Natural killer cell (primary cell): ENCODE measurements at regions not wholly inside any gene's neighbourhood (a gene's known extent, or its start where the extent isn't known, plus 50 kb on each side); places are given as distances from the start of the nearest gene placed in this dataset.

ENCODE experiments used
- ATAC-seq, 3 donors: fragments of 150-1000 bp in 2 of 3; fragments of 200-7000 bp in 1 of 3; cut with Tn5 transposase; 1 replicate in 1 of 3; 2 replicates in 2 of 3; pipeline ENCODE4 v1.10.0; 2021; ENCODE audit warnings: mild to moderate bottlenecking in 2 of 3, moderate library complexity in 2 of 3
- DNase-seq, 2 donors: peaks; one replicate each; pipeline versions ENCODE4 v3.0.0 to v3.0.0-alpha.2; 2013 to 2021; ENCODE audit warnings: mixed read lengths in 1 of 2
- H3K27ac ChIP-seq: one replicate; pipeline ENCODE4 v1.5.1; 2013; ENCODE audit warnings: mild to moderate bottlenecking, low read length
- H3K27me3 ChIP-seq: one replicate; pipeline ENCODE4 v1.6.1; 2013; ENCODE audit warnings: low read length; ENCODE audit not compliant: control insufficient read depth, insufficient read depth
- H3K36me3 ChIP-seq: one replicate; pipeline ENCODE4 v1.6.1; 2013; ENCODE audit warnings: low read length; ENCODE audit not compliant: control insufficient read depth, insufficient read depth
- H3K4me1 ChIP-seq: one replicate; pipeline ENCODE4 v1.6.1; 2013; ENCODE audit warnings: low read length; ENCODE audit not compliant: control insufficient read depth, insufficient read depth
- H3K4me3 ChIP-seq: one replicate; pipeline ENCODE4 v1.5.1; 2013; ENCODE audit warnings: low read length
- H3K9me3 ChIP-seq: one replicate; pipeline ENCODE4 v1.6.1; 2013; ENCODE audit warnings: low read length; ENCODE audit not compliant: control insufficient read depth, insufficient read depth
- H3K27ac Mint-ChIP-seq, 2 donors: one replicate each; pipeline ENCODE4 v1.8.0; 2022; ENCODE audit warnings: mild to moderate bottlenecking in 2 of 2, mixed read lengths in 2 of 2, moderate library complexity in 1 of 2
- H3K27me3 Mint-ChIP-seq, 2 donors: one replicate each; pipeline ENCODE4 v1.8.0; 2022; ENCODE audit warnings: low read depth in 2 of 2, mixed read lengths in 2 of 2
- H3K36me3 Mint-ChIP-seq: one replicate; pipeline ENCODE4 v1.8.0; 2022; ENCODE audit warnings: mixed read lengths
- H3K4me1 Mint-ChIP-seq, 2 donors: one replicate each; pipeline ENCODE4 v1.8.0; 2022; ENCODE audit warnings: mixed read lengths in 2 of 2
- H3K4me3 Mint-ChIP-seq: one replicate; pipeline ENCODE4 v1.8.0; 2022; ENCODE audit warnings: mild to moderate bottlenecking, moderate library complexity, mixed read lengths
- H3K9me3 Mint-ChIP-seq, 2 donors: one replicate each; pipeline ENCODE4 v1.8.0; 2022; ENCODE audit warnings: mixed read lengths in 2 of 2
- WGBS: methylation state at CpG from one replicate; pipeline ENCODE4 v1.1.7; 2013; ENCODE audit warnings: missing lambda C conversion rate; ENCODE audit not compliant: insufficient coverage; 5-methylcytosine and 5-hydroxymethylcytosine counted together
- intact Hi-C: fragments of 100-400 bp; cut with micrococcal nuclease; formaldehyde crosslinking; loops from one replicate; pipeline ENCODE4 v1.14.2; 2022
- TF ChIP-seq, protein P1 (sequence below): fragments of 200-600 bp; IDR thresholded peaks from one replicate; pipeline ENCODE4 v1.8.0; 2022; ENCODE audit warnings: antibody characterized with exemption

GRCh38 chr3:153749070-153749610, 372.1 kb upstream of the ARHGEF26 start:
- Mint-ChIP-seq H3K27me3 (peaks cover 3 to 5% of the 10 kb centered on the region in 2 donors), H3K36me3 (no peaks in the 10 kb centered on the region), H3K4me1 (no peaks in the 10 kb centered on the region), H3K27ac (no peak overlapping the region), H3K4me3 (no peak overlapping the region), H3K9me3 (no peaks in the 10 kb centered on the region)
- no peaks in the 10 kb centered on the region for H3K36me3 ChIP-seq
- H3K4me1 ChIP-seq = no peaks in the 10 kb centered on the region
- H3K27me3 ChIP-seq = no peaks in the 10 kb centered on the region
- intact Hi-C loops = no loop called here
- no peaks in the 10 kb centered on the region for H3K9me3 ChIP-seq
- TF ChIP-seq, protein P1, sequence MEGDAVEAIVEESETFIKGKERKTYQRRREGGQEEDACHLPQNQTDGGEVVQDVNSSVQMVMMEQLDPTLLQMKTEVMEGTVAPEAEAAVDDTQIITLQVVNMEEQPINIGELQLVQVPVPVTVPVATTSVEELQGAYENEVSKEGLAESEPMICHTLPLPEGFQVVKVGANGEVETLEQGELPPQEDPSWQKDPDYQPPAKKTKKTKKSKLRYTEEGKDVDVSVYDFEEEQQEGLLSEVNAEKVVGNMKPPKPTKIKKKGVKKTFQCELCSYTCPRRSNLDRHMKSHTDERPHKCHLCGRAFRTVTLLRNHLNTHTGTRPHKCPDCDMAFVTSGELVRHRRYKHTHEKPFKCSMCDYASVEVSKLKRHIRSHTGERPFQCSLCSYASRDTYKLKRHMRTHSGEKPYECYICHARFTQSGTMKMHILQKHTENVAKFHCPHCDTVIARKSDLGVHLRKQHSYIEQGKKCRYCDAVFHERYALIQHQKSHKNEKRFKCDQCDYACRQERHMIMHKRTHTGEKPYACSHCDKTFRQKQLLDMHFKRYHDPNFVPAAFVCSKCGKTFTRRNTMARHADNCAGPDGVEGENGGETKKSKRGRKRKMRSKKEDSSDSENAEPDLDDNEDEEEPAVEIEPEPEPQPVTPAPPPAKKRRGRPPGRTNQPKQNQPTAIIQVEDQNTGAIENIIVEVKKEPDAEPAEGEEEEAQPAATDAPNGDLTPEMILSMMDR = no peak
- DNase-seq (no peak), ATAC-seq (no peak)
- H3K27ac ChIP-seq = no peak overlapping the region
- no peak overlapping the region for H3K4me3 ChIP-seq
- no CpG with 5 or more reads among the region's 1 CpG for WGBS

DNA sequence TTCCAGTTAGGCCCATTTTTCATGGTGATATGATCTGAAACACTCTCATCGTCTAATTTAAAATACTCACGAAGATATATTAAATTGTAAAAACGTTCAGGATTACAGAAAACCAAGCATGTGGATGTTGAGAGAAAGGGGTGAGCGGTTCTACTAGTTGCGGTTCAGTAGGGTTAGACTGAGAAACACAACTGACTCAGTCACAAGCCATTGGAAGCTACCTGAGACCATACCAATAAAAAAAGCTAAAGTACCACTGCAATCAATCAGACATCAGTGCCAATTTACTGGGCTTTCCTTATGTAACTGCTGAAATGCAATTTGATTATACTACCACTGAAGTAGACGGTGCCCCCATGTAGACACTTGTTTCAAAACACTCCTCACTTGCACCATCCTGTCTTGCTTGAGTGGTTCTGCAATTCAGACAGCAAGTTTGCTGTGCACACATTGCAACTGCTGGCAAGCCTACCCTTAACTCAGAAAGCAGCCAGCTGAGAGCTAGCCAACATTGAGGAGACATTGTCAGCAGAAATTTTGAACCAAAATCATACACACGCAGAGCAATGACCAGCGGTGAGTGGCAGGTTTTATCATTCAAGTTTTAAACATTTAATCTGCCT, 368.7 kb upstream of the ARHGEF26 start:
- H3K36me3 ChIP-seq = no peaks in the 10 kb centered on the region
- H3K36me3 Mint-ChIP-seq = no peaks in the 10 kb centered on the region
- WGBS = 71% methylated on average over 7 of the region's 8 CpGs
- no peak overlapping the region for H3K4me3 ChIP-seq
- H3K27ac Mint-ChIP-seq = no peak overlapping the region
- H3K4me3 Mint-ChIP-seq = no peak overlapping the region
- intact Hi-C loops = no loop called here
- no peaks in the 10 kb centered on the region for H3K4me1 Mint-ChIP-seq
- TF ChIP-seq, protein P1 = no peak
- no peak overlapping the region for H3K27ac ChIP-seq
- no peaks in the 10 kb centered on the region for H3K27me3 ChIP-seq
- no peak for DNase-seq
- H3K4me1 ChIP-seq = no peaks in the 10 kb centered on the region
- no peaks in the 10 kb centered on the region for H3K9me3 Mint-ChIP-seq
- ATAC-seq = no peak
- peaks cover 9 to 11% of the 10 kb centered on the region in 2 donors for H3K27me3 Mint-ChIP-seq
- no peaks in the 10 kb centered on the region for H3K9me3 ChIP-seq

- no peaks in the 10 kb centered on the region for H3K4me1 Mint-ChIP-seq
- no peak overlapping the region for H3K27ac Mint-ChIP-seq
- no CpG with 5 or more reads among the region's 2 CpGs for WGBS
These were observed 368.2 kb upstream of the ARHGEF26 start for GRCh38 chr3:153753035-153753434.

More at GRCh38 chr3:153753035-153753434, 368.2 kb upstream of the ARHGEF26 start:
- Histone ChIP-seq H3K4me3 (no peak overlapping the region), H3K27me3 (no peaks in the 10 kb centered on the region), H3K36me3 (no peaks in the 10 kb centered on the region), H3K9me3 (no peaks in the 10 kb centered on the region), H3K4me1 (no peaks in the 10 kb centered on the region), H3K27ac (no peak overlapping the region)
- no peak overlapping the region for H3K4me3 Mint-ChIP-seq
- no peak for DNase-seq
- peaks cover 9 to 11% of the 10 kb centered on the region in 2 donors for H3K27me3 Mint-ChIP-seq
- intact Hi-C loops = no loop called here
- TF ChIP-seq, protein P1 = no peak
- no peak for ATAC-seq
- no peaks in the 10 kb centered on the region for H3K9me3 Mint-ChIP-seq
- H3K36me3 Mint-ChIP-seq = no peaks in the 10 kb centered on the region
